ENCODE measurements at regions not wholly inside any gene's neighbourhood (a gene's known extent, or its start where the extent isn't known, plus 50 kb on each side); places are given as distances from the start of the nearest gene placed in this dataset.

DNA sequence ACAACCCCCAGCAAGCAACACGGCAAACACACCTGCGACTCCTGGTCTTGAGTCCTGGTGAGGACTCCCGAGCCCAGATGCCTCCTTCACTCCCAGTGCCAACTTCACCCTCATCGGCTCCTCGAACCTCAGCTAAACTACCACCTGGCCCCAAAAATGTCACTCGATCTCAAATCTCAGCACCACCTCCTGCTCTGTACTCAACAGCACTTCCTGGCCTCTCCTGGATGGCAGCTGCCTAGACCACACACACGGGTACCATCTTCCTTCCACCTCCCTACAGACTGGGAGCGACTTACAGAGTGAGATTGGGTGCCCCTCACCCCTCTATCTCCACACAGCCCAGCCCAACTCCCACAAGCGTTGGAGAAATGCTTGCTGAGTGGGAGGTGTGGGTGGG, 123.9 kb upstream of the MGMT start:
- no peak for DNase-seq (ENCODE audit: low read depth in 6 of 9, low spot score in 9 of 9)
- no peaks in the 10 kb centered on the region for H3K36me3 ChIP-seq (ENCODE audit: control insufficient read depth in 2 of 2, insufficient read depth in 2 of 2, low read length in 1 of 2)
- H3K4me1 ChIP-seq (ENCODE audit: control insufficient read depth in 2 of 2, insufficient read depth in 2 of 2, low read length in 2 of 2): no peaks in the 10 kb centered on the region
- H3K9me3 ChIP-seq (ENCODE audit: control insufficient read depth in 2 of 2, insufficient read depth in 1 of 2, low read length in 1 of 2): no peaks in the 10 kb centered on the region
- H3K27me3 ChIP-seq (ENCODE audit: control insufficient read depth in 2 of 2, insufficient read depth in 1 of 2, low read length in 1 of 2): no peaks in the 10 kb centered on the region
- WGBS: 94% methylated on average over 9 of the region's 9 CpGs
- no peak overlapping the region for H3K4me3 ChIP-seq (ENCODE audit: low read length in 2 of 2)
- no peak overlapping the region for H3K27ac ChIP-seq (ENCODE audit: low read depth in 1 of 2, low read length in 1 of 2)

DNA sequence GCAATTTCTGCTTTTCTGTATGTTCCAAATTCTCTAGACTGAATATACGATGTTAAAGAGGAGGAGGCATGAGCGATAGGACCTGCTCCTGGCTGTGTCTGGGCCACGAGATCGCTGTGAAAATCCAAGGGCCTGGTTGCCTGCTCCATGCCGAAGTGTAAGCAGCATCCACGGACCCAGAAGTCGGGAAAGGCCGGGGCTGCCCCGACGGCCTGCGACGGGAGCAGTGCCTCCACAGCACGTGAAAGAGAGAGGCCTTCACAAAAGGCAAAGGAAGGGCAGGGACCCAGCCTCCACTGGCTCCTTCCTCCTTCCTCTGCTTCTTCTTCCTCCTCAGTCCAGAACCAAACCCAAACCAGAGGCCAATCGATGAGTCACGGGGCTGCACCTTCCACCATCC, 122.9 kb upstream of the MGMT start:
- WGBS: 96% methylated on average over 15 of the region's 15 CpGs
- no peaks in the 10 kb centered on the region for H3K27me3 ChIP-seq (ENCODE audit: control insufficient read depth in 2 of 2, insufficient read depth in 1 of 2, low read length in 1 of 2)
- H3K4me3 ChIP-seq (ENCODE audit: low read length in 2 of 2): no peak overlapping the region

DNA sequence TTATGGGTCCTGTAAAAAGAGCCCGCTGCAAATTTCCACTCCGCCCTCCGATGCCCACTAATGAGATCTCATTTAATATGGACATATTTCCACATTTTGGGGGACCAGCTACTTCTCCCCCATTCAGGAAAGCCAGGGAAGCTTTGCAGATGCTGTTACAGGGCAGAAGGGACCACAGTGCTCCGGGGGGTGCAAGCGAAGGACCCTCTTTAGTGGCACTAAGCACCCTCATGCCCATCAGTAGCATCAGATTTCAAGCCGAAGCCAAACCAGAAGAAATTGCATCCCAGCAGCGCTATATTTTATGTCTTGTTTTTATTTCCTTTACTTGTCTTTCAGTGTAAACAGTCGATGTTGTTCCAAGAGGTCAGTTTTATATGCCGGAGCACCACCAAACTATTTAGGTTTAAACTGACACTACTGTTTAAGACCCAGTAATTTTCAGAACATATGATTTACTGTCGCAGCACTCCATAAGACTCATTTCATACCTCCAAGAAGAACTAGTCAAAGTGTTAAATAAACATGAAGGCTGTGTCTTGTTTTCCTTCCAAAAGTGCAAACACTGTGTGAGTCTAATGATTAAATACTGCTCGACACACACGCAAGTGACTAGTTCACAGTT, 122.2 kb upstream of the MGMT start:
- no peaks in the 10 kb centered on the region for H3K9me3 ChIP-seq (ENCODE audit: control insufficient read depth in 2 of 2, insufficient read depth in 1 of 2, low read length in 1 of 2)
- no peaks in the 10 kb centered on the region for H3K4me1 ChIP-seq (ENCODE audit: control insufficient read depth in 2 of 2, insufficient read depth in 2 of 2, low read length in 2 of 2)
- no peaks in the 10 kb centered on the region for H3K27me3 ChIP-seq (ENCODE audit: control insufficient read depth in 2 of 2, insufficient read depth in 1 of 2, low read length in 1 of 2)
- WGBS: 96% methylated on average over 12 of the region's 12 CpGs
- no peaks in the 10 kb centered on the region for H3K36me3 ChIP-seq (ENCODE audit: control insufficient read depth in 2 of 2, insufficient read depth in 2 of 2, low read length in 1 of 2)
- H3K27ac ChIP-seq (ENCODE audit: low read depth in 1 of 2, low read length in 1 of 2): no peak overlapping the region
- DNase-seq (ENCODE audit: low read depth in 6 of 9, low spot score in 9 of 9): no peak
- no peak overlapping the region for H3K4me3 ChIP-seq (ENCODE audit: low read length in 2 of 2)

More for the DNA sequence above, 122.9 kb upstream of the MGMT start:
- Histone ChIP-seq H3K9me3 (ENCODE audit: control insufficient read depth in 2 of 2, insufficient read depth in 1 of 2, low read length in 1 of 2) (no peaks in the 10 kb centered on the region), H3K27ac (ENCODE audit: low read depth in 1 of 2, low read length in 1 of 2) (no peak overlapping the region), H3K36me3 (ENCODE audit: control insufficient read depth in 2 of 2, insufficient read depth in 2 of 2, low read length in 1 of 2) (no peaks in the 10 kb centered on the region), H3K4me1 (ENCODE audit: control insufficient read depth in 2 of 2, insufficient read depth in 2 of 2, low read length in 2 of 2) (no peaks in the 10 kb centered on the region)
- no peak for DNase-seq (ENCODE audit: low read depth in 6 of 9, low spot score in 9 of 9)

DNA sequence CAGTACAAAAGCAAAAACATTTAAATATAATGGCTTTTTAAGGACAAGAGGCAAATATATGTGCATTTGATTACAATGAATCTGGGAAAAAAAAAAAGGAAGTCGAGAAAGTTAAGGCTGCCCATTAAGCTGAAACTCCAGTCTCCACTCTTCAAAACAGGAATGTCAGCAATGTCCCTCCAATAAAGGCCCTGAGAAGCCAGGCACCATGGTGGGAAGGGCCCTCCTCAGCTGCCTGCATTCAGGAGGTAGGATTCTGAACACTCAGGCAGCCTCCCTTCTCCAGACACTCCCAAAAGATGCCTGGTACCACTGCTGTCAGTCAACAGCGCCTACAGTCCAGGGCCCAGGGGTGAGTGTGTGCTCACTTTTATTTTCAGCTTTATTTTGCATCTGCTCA, 121.3 kb upstream of the MGMT start:
- H3K36me3 ChIP-seq (ENCODE audit: control insufficient read depth in 2 of 2, insufficient read depth in 2 of 2, low read length in 1 of 2): no peaks in the 10 kb centered on the region
- DNase-seq (ENCODE audit: low read depth in 6 of 9, low spot score in 9 of 9): no peak
- no peaks in the 10 kb centered on the region for H3K27me3 ChIP-seq (ENCODE audit: control insufficient read depth in 2 of 2, insufficient read depth in 1 of 2, low read length in 1 of 2)
- H3K4me1 ChIP-seq (ENCODE audit: control insufficient read depth in 2 of 2, insufficient read depth in 2 of 2, low read length in 2 of 2): no peaks in the 10 kb centered on the region
- no peak overlapping the region for H3K27ac ChIP-seq (ENCODE audit: low read depth in 1 of 2, low read length in 1 of 2)
- H3K4me3 ChIP-seq (ENCODE audit: low read length in 2 of 2): no peak overlapping the region
- 93% methylated on average over 2 of the region's 2 CpGs for WGBS
- no peaks in the 10 kb centered on the region for H3K9me3 ChIP-seq (ENCODE audit: control insufficient read depth in 2 of 2, insufficient read depth in 1 of 2, low read length in 1 of 2)

DNA sequence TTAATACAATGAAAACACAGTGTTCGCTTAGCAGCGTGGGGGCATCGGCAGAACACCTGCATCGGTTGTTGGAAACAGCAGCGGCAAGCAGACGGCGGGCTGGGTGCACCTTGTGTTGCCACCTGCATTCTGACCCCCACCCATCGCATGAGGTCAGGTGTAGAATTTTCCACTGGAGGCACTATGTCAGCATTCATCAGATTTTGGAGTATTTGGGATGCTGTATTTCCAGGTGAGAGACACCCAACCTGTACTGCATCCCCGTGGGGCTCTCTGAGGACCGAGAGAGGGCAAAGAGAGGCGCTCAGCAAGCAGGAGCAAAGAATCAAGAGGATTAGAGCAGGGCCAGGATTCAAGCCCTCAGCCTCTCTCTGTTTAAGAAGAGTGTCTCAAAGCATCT, 116.4 kb upstream of the MGMT start:
- Histone ChIP-seq H3K4me3 (ENCODE audit: low read length in 2 of 2) (no peak overlapping the region), H3K27ac (ENCODE audit: low read depth in 1 of 2, low read length in 1 of 2) (no peak overlapping the region), H3K27me3 (ENCODE audit: control insufficient read depth in 2 of 2, insufficient read depth in 1 of 2, low read length in 1 of 2) (no peaks in the 10 kb centered on the region), H3K9me3 (ENCODE audit: control insufficient read depth in 2 of 2, insufficient read depth in 1 of 2, low read length in 1 of 2) (no peaks in the 10 kb centered on the region), H3K4me1 (ENCODE audit: control insufficient read depth in 2 of 2, insufficient read depth in 2 of 2, low read length in 2 of 2) (no peaks in the 10 kb centered on the region), H3K36me3 (ENCODE audit: control insufficient read depth in 2 of 2, insufficient read depth in 2 of 2, low read length in 1 of 2) (no peaks in the 10 kb centered on the region)
- WGBS: 87% methylated on average over 11 of the region's 11 CpGs
- DNase-seq (ENCODE audit: low read depth in 6 of 9, low spot score in 9 of 9): no peak

DNA sequence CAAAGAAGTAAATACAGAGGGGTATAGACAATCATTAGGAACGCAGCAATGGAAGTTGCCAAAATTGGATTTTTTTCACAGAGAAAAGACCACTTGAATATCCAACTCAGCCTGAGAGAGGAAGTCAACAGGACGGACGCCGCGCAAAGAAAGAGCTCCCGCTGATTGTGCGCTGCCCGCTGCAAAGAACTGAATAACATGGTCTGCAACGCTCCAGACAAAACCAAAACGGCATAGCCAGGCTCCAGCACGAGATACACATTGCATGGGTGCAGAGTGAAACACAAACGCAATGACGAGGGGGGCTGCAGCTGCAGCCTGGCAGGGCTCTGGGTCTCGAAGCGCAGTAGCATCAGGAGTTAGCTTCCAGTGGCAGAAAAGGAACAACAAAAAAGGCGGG, 113.9 kb upstream of the MGMT start:
- H3K4me3 ChIP-seq (ENCODE audit: low read length in 2 of 2): no peak overlapping the region
- H3K4me1 ChIP-seq (ENCODE audit: control insufficient read depth in 2 of 2, insufficient read depth in 2 of 2, low read length in 2 of 2): no peaks in the 10 kb centered on the region
- no peak overlapping the region for H3K27ac ChIP-seq (ENCODE audit: low read depth in 1 of 2, low read length in 1 of 2)
- no peak for DNase-seq (ENCODE audit: low read depth in 6 of 9, low spot score in 9 of 9)
- no peaks in the 10 kb centered on the region for H3K27me3 ChIP-seq (ENCODE audit: control insufficient read depth in 2 of 2, insufficient read depth in 1 of 2, low read length in 1 of 2)
- WGBS: 96% methylated on average over 16 of the region's 16 CpGs
- H3K9me3 ChIP-seq (ENCODE audit: control insufficient read depth in 2 of 2, insufficient read depth in 1 of 2, low read length in 1 of 2): no peaks in the 10 kb centered on the region
- no peaks in the 10 kb centered on the region for H3K36me3 ChIP-seq (ENCODE audit: control insufficient read depth in 2 of 2, insufficient read depth in 2 of 2, low read length in 1 of 2)

DNA sequence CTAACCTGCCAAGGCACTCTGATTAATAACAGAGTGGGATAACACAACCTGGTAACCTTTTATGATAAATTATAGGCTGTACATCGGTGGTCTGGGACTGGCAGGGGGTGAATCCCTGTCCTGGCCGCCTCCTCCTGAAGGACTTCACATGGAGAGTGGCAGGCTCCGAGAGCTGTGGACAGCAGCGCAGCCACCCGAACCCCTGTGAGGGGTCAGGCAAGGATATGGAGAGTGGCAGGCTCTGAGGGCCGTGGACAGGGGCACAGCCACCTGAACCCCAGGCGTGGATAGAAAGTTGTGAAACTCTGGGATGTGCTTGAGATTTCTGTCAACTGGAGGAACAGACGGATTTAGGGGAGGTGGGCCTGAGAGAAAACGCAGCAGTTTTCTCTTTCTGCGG, 107.0 kb upstream of the MGMT start:
- Histone ChIP-seq H3K27ac (ENCODE audit: low read depth in 1 of 2, low read length in 1 of 2) (no peak overlapping the region), H3K36me3 (ENCODE audit: control insufficient read depth in 2 of 2, insufficient read depth in 2 of 2, low read length in 1 of 2) (no peaks in the 10 kb centered on the region), H3K27me3 (ENCODE audit: control insufficient read depth in 2 of 2, insufficient read depth in 1 of 2, low read length in 1 of 2) (no peaks in the 10 kb centered on the region), H3K9me3 (ENCODE audit: control insufficient read depth in 2 of 2, insufficient read depth in 1 of 2, low read length in 1 of 2) (no peaks in the 10 kb centered on the region), H3K4me1 (ENCODE audit: control insufficient read depth in 2 of 2, insufficient read depth in 2 of 2, low read length in 2 of 2) (no peaks in the 10 kb centered on the region), H3K4me3 (ENCODE audit: low read length in 2 of 2) (no peak overlapping the region)
- no peak for DNase-seq (ENCODE audit: low read depth in 6 of 9, low spot score in 9 of 9)
- 96% methylated on average over 10 of the region's 10 CpGs for WGBS

DNA sequence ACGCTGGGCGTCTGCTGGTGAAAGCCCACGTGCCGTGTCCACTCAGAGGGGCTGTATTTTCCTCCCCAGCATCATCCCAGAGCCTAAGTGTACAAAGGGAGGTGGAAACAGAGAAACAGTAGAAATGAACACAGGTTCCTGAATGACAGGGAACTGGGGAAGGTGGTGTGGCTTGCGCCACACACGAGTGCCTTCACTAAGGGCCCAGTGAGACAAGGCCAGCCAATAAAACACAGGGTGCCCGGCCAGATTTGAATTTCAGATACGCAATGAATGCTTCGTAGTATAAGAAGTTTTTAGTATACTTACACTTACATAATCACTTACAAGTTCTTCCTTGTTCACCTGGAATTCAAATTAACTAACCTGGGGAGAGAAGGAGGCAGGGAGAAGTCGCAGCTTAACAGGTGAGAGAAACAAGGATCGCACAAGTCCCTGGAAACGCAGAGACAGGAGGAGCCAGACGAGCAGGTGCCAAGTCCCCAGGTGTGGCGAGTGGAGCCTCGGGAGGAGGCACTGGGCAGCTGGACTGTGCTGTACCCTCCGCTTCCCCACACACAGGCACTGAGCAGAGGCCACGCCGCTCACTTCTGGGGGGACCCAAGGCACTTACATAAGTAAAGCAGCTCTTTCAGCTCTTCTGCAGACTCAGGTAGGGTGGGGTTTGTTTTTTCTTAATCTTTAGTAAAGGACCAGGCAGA, 105.2 kb upstream of the MGMT start:
- no peak overlapping the region for H3K27ac ChIP-seq (ENCODE audit: low read depth in 1 of 2, low read length in 1 of 2)
- WGBS: 96% methylated on average over 18 of the region's 18 CpGs
- H3K9me3 ChIP-seq (ENCODE audit: control insufficient read depth in 2 of 2, insufficient read depth in 1 of 2, low read length in 1 of 2): no peaks in the 10 kb centered on the region
- no peaks in the 10 kb centered on the region for H3K27me3 ChIP-seq (ENCODE audit: control insufficient read depth in 2 of 2, insufficient read depth in 1 of 2, low read length in 1 of 2)
- no peaks in the 10 kb centered on the region for H3K4me1 ChIP-seq (ENCODE audit: control insufficient read depth in 2 of 2, insufficient read depth in 2 of 2, low read length in 2 of 2)
- no peak overlapping the region for H3K4me3 ChIP-seq (ENCODE audit: low read length in 2 of 2)
- no peaks in the 10 kb centered on the region for H3K36me3 ChIP-seq (ENCODE audit: control insufficient read depth in 2 of 2, insufficient read depth in 2 of 2, low read length in 1 of 2)
- DNase-seq (ENCODE audit: low read depth in 6 of 9, low spot score in 9 of 9): no peak

DNA sequence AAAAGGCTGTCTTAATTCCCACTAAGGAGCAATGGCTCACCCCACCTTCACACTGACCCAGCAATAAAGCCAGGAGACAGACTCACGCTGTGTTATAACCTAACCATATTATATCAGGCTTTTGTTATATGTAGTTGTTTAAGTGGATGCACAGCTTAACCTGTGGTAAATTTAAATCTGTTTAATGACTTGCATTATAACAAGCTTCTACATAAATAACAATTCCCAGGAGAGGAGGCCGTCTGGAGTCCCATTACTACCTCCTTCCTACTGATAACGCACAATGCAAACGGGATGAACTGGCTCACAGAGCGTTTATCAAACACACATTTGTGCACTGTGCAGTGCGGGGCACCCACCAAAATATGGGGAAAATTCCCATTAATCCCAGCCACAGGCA, 102.1 kb upstream of the MGMT start:
- no peak overlapping the region for H3K27ac ChIP-seq (ENCODE audit: low read depth in 1 of 2, low read length in 1 of 2)
- H3K27me3 ChIP-seq (ENCODE audit: control insufficient read depth in 2 of 2, insufficient read depth in 1 of 2, low read length in 1 of 2): peaks cover 0 to 3% of the 10 kb centered on the region in 2 donors
- WGBS: 97% methylated on average over 6 of the region's 6 CpGs
- no peak overlapping the region for H3K4me3 ChIP-seq (ENCODE audit: low read length in 2 of 2)
- H3K4me1 ChIP-seq (ENCODE audit: control insufficient read depth in 2 of 2, insufficient read depth in 2 of 2, low read length in 2 of 2): no peaks in the 10 kb centered on the region
- H3K36me3 ChIP-seq (ENCODE audit: control insufficient read depth in 2 of 2, insufficient read depth in 2 of 2, low read length in 1 of 2): no peaks in the 10 kb centered on the region
- no peaks in the 10 kb centered on the region for H3K9me3 ChIP-seq (ENCODE audit: control insufficient read depth in 2 of 2, insufficient read depth in 1 of 2, low read length in 1 of 2)
- no peak for DNase-seq (ENCODE audit: low read depth in 6 of 9, low spot score in 9 of 9)

Measured in thymus (tissue), 11 donors.